ENCODE measurements at regions not wholly inside any gene's neighbourhood (a gene's known extent, or its start where the extent isn't known, plus 50 kb on each side); places are given as distances from the start of the nearest gene placed in this dataset.

DNA sequence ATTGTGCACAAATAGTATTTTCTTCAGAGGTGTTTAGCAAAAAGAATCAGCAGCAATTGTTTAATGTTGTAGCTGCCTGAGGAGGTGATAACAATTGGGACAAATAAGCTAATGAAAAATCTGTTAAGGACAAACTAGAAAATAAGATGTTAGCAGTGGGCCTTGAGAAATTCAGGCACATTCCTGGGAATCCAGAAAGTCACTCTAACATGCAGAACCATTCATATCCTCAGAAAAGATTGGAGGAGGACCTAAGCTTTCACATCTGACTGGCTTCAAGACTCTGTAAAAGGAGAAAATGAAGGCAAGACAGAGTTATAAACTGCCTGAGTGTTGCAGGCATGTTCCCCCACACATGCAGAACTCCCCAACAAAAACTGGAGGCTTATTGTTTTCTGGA lies 353.5 kb upstream of the RGPD4 start:
- Mint-ChIP-seq H3K27me3 (ENCODE audit: insufficient read depth, unreplicated experiment) (no peaks in the 10 kb centered on the region), H3K36me3 (ENCODE audit: insufficient read depth, unreplicated experiment) (no peaks in the 10 kb centered on the region), H3K4me3 (ENCODE audit: unreplicated experiment) (no peak overlapping the region), H3K4me1 (ENCODE audit: low read depth, unreplicated experiment) (no peaks in the 10 kb centered on the region), H3K27ac (ENCODE audit: unreplicated experiment) (no peak overlapping the region), H3K9me3 (ENCODE audit: unreplicated experiment) (peaks cover 16% of the 10 kb centered on the region)
- Histone ChIP-seq H3K9me3 (peaks cover 9% of the 10 kb centered on the region), H3K4me1 (no peaks in the 10 kb centered on the region), H3K36me3 (ENCODE audit: control insufficient read depth, insufficient read depth, low read length) (no peaks in the 10 kb centered on the region), H3K27me3 (replicated peaks; ENCODE audit: control insufficient read depth, insufficient read depth, low read length) (no peaks in the 10 kb centered on the region), H3K4me3 (ENCODE audit: low read depth, low read length) (no peak overlapping the region)
- CTCF ChIA-PET, result no interaction called here
- DNase-seq, result no peak
- POLR2A ChIA-PET, result no interaction called here
- BruUV-seq (replicated peaks), result no TSS peak
- intact Hi-C loops (cut with micrococcal nuclease; ENCODE audit: unreplicated experiment), result no loop called here
- TF ChIP-seq, protein P1, sequence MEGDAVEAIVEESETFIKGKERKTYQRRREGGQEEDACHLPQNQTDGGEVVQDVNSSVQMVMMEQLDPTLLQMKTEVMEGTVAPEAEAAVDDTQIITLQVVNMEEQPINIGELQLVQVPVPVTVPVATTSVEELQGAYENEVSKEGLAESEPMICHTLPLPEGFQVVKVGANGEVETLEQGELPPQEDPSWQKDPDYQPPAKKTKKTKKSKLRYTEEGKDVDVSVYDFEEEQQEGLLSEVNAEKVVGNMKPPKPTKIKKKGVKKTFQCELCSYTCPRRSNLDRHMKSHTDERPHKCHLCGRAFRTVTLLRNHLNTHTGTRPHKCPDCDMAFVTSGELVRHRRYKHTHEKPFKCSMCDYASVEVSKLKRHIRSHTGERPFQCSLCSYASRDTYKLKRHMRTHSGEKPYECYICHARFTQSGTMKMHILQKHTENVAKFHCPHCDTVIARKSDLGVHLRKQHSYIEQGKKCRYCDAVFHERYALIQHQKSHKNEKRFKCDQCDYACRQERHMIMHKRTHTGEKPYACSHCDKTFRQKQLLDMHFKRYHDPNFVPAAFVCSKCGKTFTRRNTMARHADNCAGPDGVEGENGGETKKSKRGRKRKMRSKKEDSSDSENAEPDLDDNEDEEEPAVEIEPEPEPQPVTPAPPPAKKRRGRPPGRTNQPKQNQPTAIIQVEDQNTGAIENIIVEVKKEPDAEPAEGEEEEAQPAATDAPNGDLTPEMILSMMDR (IDR thresholded peaks at IDR 0.05; ENCODE audit: insufficient read depth in 1 of 2, low read depth in 1 of 2, low read length in 1 of 2, severe bottlenecking in 1 of 2, unreplicated experiment in 1 of 2), result no peak

DNA sequence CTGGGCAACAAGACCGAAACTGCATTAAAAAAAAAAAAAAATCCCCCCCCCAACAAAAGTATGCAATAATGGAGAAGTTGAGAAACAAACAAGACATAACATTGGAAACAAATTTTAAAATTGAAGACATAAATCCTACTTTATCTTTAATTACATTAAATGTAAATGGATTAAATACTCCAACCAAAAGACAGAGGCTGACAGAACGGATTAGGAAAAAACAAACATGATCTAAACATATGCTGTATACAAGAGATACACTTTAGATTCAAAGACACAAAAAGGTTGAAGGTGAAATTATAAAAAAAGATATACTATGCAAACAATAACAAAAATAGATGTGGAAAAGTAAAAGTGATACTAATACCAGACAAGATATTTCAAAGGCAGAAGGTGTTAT lies 350.8 kb upstream of the RGPD4 start:
- no peaks in the 10 kb centered on the region for H3K4me1 ChIP-seq
- no peak for DNase-seq
- CTCF ChIA-PET, result no interaction called here
- H3K27me3 ChIP-seq (replicated peaks; ENCODE audit: control insufficient read depth, insufficient read depth, low read length), result no peaks in the 10 kb centered on the region
- no peak overlapping the region for H3K4me3 Mint-ChIP-seq (ENCODE audit: unreplicated experiment)
- H3K9me3 ChIP-seq, result peaks cover 9% of the 10 kb centered on the region
- H3K27me3 Mint-ChIP-seq (ENCODE audit: insufficient read depth, unreplicated experiment), result no peaks in the 10 kb centered on the region
- H3K36me3 Mint-ChIP-seq (ENCODE audit: insufficient read depth, unreplicated experiment), result no peaks in the 10 kb centered on the region
- TF ChIP-seq, protein P1 (IDR thresholded peaks at IDR 0.05; ENCODE audit: insufficient read depth in 1 of 2, low read depth in 1 of 2, low read length in 1 of 2, severe bottlenecking in 1 of 2, unreplicated experiment in 1 of 2), result no peak
- no peaks in the 10 kb centered on the region for H3K4me1 Mint-ChIP-seq (ENCODE audit: low read depth, unreplicated experiment)
- no peaks in the 10 kb centered on the region for H3K36me3 ChIP-seq (ENCODE audit: control insufficient read depth, insufficient read depth, low read length)
- intact Hi-C loops (cut with micrococcal nuclease; ENCODE audit: unreplicated experiment), result no loop called here
- POLR2A ChIA-PET, result no interaction called here
- H3K9me3 Mint-ChIP-seq (ENCODE audit: unreplicated experiment), result peaks cover 16% of the 10 kb centered on the region
- BruUV-seq (replicated peaks), result no TSS peak
- H3K4me3 ChIP-seq (ENCODE audit: low read depth, low read length), result no peak overlapping the region
- no peak overlapping the region for H3K27ac Mint-ChIP-seq (ENCODE audit: unreplicated experiment)

DNA sequence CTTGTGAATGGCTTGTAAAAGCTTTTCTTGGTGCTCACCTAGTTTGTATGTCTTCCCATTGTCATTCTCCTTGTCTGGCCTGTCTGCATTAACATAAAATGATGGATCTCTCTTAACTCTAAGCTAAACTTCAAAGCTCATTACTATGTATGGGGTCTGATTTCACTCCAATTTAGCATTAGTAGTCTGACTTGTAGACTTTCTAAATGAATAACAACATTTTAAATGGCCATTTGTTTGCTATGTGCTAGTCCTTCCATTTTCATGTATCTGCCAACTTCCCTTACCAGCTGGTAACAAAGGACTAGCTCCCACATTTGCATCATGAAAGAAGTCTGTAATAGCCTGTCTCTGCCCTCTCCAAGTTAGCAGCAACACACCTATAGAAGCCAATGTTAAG lies 324.2 kb upstream of the RGPD4 start:
- Mint-ChIP-seq H3K27ac (ENCODE audit: unreplicated experiment) (no peak overlapping the region), H3K4me1 (ENCODE audit: low read depth, unreplicated experiment) (no peaks in the 10 kb centered on the region), H3K4me3 (ENCODE audit: unreplicated experiment) (no peak overlapping the region), H3K9me3 (ENCODE audit: unreplicated experiment) (no peaks in the 10 kb centered on the region), H3K27me3 (ENCODE audit: insufficient read depth, unreplicated experiment) (peaks cover 8% of the 10 kb centered on the region), H3K36me3 (ENCODE audit: insufficient read depth, unreplicated experiment) (no peaks in the 10 kb centered on the region)
- ChIA-PET POLR2A (no interaction called here), CTCF (no interaction called here)
- Histone ChIP-seq H3K9me3 (no peaks in the 10 kb centered on the region), H3K4me3 (ENCODE audit: low read depth, low read length) (no peak overlapping the region), H3K4me1 (no peaks in the 10 kb centered on the region), H3K36me3 (ENCODE audit: control insufficient read depth, insufficient read depth, low read length) (no peaks in the 10 kb centered on the region), H3K27me3 (replicated peaks; ENCODE audit: control insufficient read depth, insufficient read depth, low read length) (no peaks in the 10 kb centered on the region)
- BruUV-seq (replicated peaks), result no TSS peak
- DNase-seq, result no peak
- TF ChIP-seq, protein P1 (IDR thresholded peaks at IDR 0.05; ENCODE audit: insufficient read depth in 1 of 2, low read depth in 1 of 2, low read length in 1 of 2, severe bottlenecking in 1 of 2, unreplicated experiment in 1 of 2), result no peak
- intact Hi-C loops (cut with micrococcal nuclease; ENCODE audit: unreplicated experiment), result loop anchor here (2.0 kb wide), 1 partner anchor 60 kb away; no protein-coding TSS in a partner anchor
